Endothelial cell of umbilical vein (primary cell): ENCODE measurements at regions not wholly inside any gene's neighbourhood (a gene's known extent, or its start where the extent isn't known, plus 50 kb on each side); places are given as distances from the start of the nearest gene placed in this dataset.

Source experiments
- BruUV-seq: library from RNA; stranded (reverse); fragments of 400-500 nt; replicated peaks from 2 replicates; lab custom pipeline; 2021; lab: Mats Ljungman, UMichigan
- CTCF ChIA-PET: fragments of 300-600, 350-600 bp; sonication (Branson Sonifier 250); formaldehyde crosslinking; loops from one replicate; lab custom pipeline; 2021; ENCODE audit warnings: antibody characterized with exemption, inconsistent platforms; lab: Charles Lee
- POLR2A ChIA-PET: fragments of 300-600, 350-600 bp; sonication (Branson Sonifier 250); formaldehyde crosslinking; loops from one replicate; lab custom pipeline; 2021; ENCODE audit warnings: antibody characterized with exemption, inconsistent platforms; lab: Charles Lee
- DNase-seq: peaks from one replicate; pipeline ENCODE4 v3.0.0-alpha.2; 2011; ENCODE audit warnings: low read depth, low spot score
- FAIRE-seq: peaks from 2 replicates; lab custom pipeline; 2011; peaks lifted over from hg19 to GRCh38; lab: Jason Lieb, UNC
- H2AFZ ChIP-seq: 2 replicates; pipeline ENCODE4 v1.6.0; 2012; ENCODE audit warnings: low read depth, low read length, control low read depth, inconsistent platforms
- H3K27ac ChIP-seq: 2 replicates; pipeline ENCODE4 v1.5.1; 2011; ENCODE audit warnings: low read depth, mild to moderate bottlenecking, control low read depth, low read length, moderate library complexity; ENCODE audit not compliant: insufficient read depth
- H3K27me3 ChIP-seq, 2 experiments: 2 replicates each; pipeline versions ENCODE4 v1.6.0 to v1.6.1; 2011; ENCODE audit warnings: low read length in 2 of 2, mixed read lengths in 1 of 2; ENCODE audit not compliant: control insufficient read depth in 2 of 2, insufficient read depth in 2 of 2
- H3K36me3 ChIP-seq, 2 experiments: 2 replicates in 1 of 2; 3 replicates in 1 of 2; pipeline ENCODE4 v1.5.1; 2011; ENCODE audit warnings: low read length in 2 of 2, mild to moderate bottlenecking in 1 of 2, moderate library complexity in 1 of 2; ENCODE audit not compliant: control insufficient read depth in 2 of 2, insufficient read depth in 2 of 2; ENCODE audit errors: extremely low read depth in 1 of 2
- H3K4me1 ChIP-seq: 3 replicates; pipeline ENCODE4 v1.5.1; 2011; ENCODE audit warnings: mild to moderate bottlenecking, low read length; ENCODE audit not compliant: control insufficient read depth, insufficient read depth; ENCODE audit errors: extremely low read depth
- H3K4me2 ChIP-seq: 2 replicates; pipeline ENCODE4 v1.6.1; 2011; ENCODE audit warnings: low read length, control low read depth, mixed read lengths; ENCODE audit not compliant: insufficient read depth
- H3K4me3 ChIP-seq, 3 experiments: fragments of 200-600 bp in 1 of 3; sonication (generic), shearing (Covaris generic) in 1 of 3; replicated peaks in 1 of 3; 2 replicates each; pipeline ENCODE4 v1.5.1; 2011 to 2016; ENCODE audit warnings: control low read depth in 3 of 3, low read length in 3 of 3, mild to moderate bottlenecking in 2 of 3, inconsistent platforms in 1 of 3, low read depth in 1 of 3, moderate library complexity in 1 of 3; ENCODE audit not compliant: insufficient read depth in 1 of 3
- H3K79me2 ChIP-seq: 2 replicates; pipeline ENCODE4 v1.6.0; 2012; ENCODE audit warnings: low read length, inconsistent platforms; ENCODE audit not compliant: control insufficient read depth, insufficient read depth
- H3K9ac ChIP-seq: replicated peaks from 2 replicates; pipeline ENCODE3; 2011; ENCODE audit warnings: low read length, control low read depth; ENCODE audit not compliant: insufficient read depth; ENCODE audit errors: extremely low read depth
- H3K9me1 ChIP-seq: replicated peaks from 3 replicates; pipeline ENCODE4 v1.6.0; 2011; ENCODE audit warnings: mild to moderate bottlenecking, low read length; ENCODE audit not compliant: control insufficient read depth, insufficient read depth; ENCODE audit errors: extremely low read depth
- H3K9me3 ChIP-seq: replicated peaks from 2 replicates; pipeline ENCODE4 v1.5.1; 2012; ENCODE audit warnings: low read length, inconsistent platforms; ENCODE audit not compliant: control insufficient read depth, insufficient read depth
- H4K20me1 ChIP-seq: replicated peaks from 2 replicates; pipeline ENCODE3; 2011; ENCODE audit warnings: mild to moderate bottlenecking, low read length; ENCODE audit not compliant: control insufficient read depth, insufficient read depth; ENCODE audit errors: extremely low read depth
- EZH2 ChIP-seq: IDR thresholded peaks from 2 replicates; pipeline ENCODE4 v1.6.1; 2012; ENCODE audit warnings: borderline replicate concordance, low read depth, mild to moderate bottlenecking, moderate library complexity, low read length, inconsistent platforms; ENCODE audit not compliant: severe bottlenecking
- FOS ChIP-seq: IDR thresholded peaks from 2 replicates; pipeline ENCODE4 v1.6.1; 2011; ENCODE audit warnings: mild to moderate bottlenecking, low read length, moderate library complexity, borderline replicate concordance; ENCODE audit not compliant: insufficient read depth
- GATA2 ChIP-seq: IDR thresholded peaks from 2 replicates; pipeline ENCODE4 v1.7.0; 2011; ENCODE audit warnings: low read depth, mild to moderate bottlenecking, moderate library complexity, mixed read lengths, low read length; ENCODE audit not compliant: insufficient read length, insufficient read depth
- JUN ChIP-seq: IDR thresholded peaks from 2 replicates; pipeline ENCODE4 v1.6.1; 2011; ENCODE audit warnings: borderline replicate concordance, low read depth; ENCODE audit not compliant: insufficient read length, insufficient read depth
- MAX ChIP-seq: IDR thresholded peaks from 2 replicates; pipeline ENCODE4 v1.6.1; 2011; ENCODE audit not compliant: insufficient read depth, insufficient read length
- MYC ChIP-seq: IDR thresholded peaks from one replicate; pipeline ENCODE4 v1.6.1; 2011; ENCODE audit warnings: mild to moderate bottlenecking, low read depth, low read length
- POLR2A ChIP-seq: IDR thresholded peaks from 2 replicates; pipeline ENCODE4 v1.6.1; 2012; ENCODE audit warnings: low read depth, mild to moderate bottlenecking, control low read depth, low read length
- POLR2AphosphoS5 ChIP-seq: IDR thresholded peaks from 2 replicates; pipeline ENCODE4 v1.6.1; 2012; ENCODE audit warnings: low read depth, mild to moderate bottlenecking, control low read depth, low read length, moderate library complexity; ENCODE audit not compliant: insufficient read depth
- dilution Hi-C: fragments of 300-500 bp; cut with MboI; formaldehyde crosslinking; loops from one replicate; pipeline ENCODE4 v1.15.0; 2019; ENCODE audit warnings: low sequenced_read_pairs; ENCODE audit not compliant: extremely low pct_ligation_motif_present
- intact Hi-C: fragments of 100-400 bp; cut with micrococcal nuclease; formaldehyde crosslinking; loops from one replicate; pipeline ENCODE4 v1.10.0; 2022
- TF ChIP-seq, protein P1 (sequence below), 2 donors: IDR thresholded peaks; 1 replicate in 1 of 2; 2 replicates in 1 of 2; pipeline ENCODE4 v1.5.1; 2011; ENCODE audit warnings: low read length in 2 of 2, mild to moderate bottlenecking in 2 of 2, moderate library complexity in 2 of 2, control low read depth in 1 of 2, inconsistent platforms in 1 of 2, low read depth in 1 of 2; ENCODE audit not compliant: insufficient read depth in 1 of 2; ENCODE audit errors: extremely low read depth in 1 of 2

GRCh38 chr16:16904601-16905000 lies 525.7 kb downstream of the NPIPA7 start:
- dilution Hi-C loops: no loop called here
- TF ChIP-seq FOS (no peak), POLR2A (no peak), POLR2AphosphoS5 (no peak), GATA2 (no peak), MYC (no peak), JUN (no peak), MAX (no peak), EZH2 (no peak)
- TF ChIP-seq, protein P1, sequence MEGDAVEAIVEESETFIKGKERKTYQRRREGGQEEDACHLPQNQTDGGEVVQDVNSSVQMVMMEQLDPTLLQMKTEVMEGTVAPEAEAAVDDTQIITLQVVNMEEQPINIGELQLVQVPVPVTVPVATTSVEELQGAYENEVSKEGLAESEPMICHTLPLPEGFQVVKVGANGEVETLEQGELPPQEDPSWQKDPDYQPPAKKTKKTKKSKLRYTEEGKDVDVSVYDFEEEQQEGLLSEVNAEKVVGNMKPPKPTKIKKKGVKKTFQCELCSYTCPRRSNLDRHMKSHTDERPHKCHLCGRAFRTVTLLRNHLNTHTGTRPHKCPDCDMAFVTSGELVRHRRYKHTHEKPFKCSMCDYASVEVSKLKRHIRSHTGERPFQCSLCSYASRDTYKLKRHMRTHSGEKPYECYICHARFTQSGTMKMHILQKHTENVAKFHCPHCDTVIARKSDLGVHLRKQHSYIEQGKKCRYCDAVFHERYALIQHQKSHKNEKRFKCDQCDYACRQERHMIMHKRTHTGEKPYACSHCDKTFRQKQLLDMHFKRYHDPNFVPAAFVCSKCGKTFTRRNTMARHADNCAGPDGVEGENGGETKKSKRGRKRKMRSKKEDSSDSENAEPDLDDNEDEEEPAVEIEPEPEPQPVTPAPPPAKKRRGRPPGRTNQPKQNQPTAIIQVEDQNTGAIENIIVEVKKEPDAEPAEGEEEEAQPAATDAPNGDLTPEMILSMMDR (IDR thresholded peaks at IDR 0.05; ENCODE audit: extremely low read depth in 1 of 2, insufficient read depth in 1 of 2, low read depth in 1 of 2, low read length in 2 of 2): no peak

More at GRCh38 chr16:16904601-16905000, 525.7 kb downstream of the NPIPA7 start:
- no peak overlapping the region for H3K27ac ChIP-seq
- H3K9me3 ChIP-seq: peaks cover 2% of the 10 kb centered on the region
- no TSS peak for BruUV-seq
- ChIA-PET POLR2A (no interaction called here), CTCF (no interaction called here)
- no peaks in the 10 kb centered on the region for H3K36me3 ChIP-seq
- intact Hi-C loops: no loop called here
- H3K9ac ChIP-seq: no peak overlapping the region
- no peaks in the 10 kb centered on the region for H3K27me3 ChIP-seq
- H2AFZ ChIP-seq: no peak overlapping the region
- H3K79me2 ChIP-seq: no peaks in the 10 kb centered on the region
- H3K9me1 ChIP-seq: no peaks in the 10 kb centered on the region
- no peak for DNase-seq
- H3K4me2 ChIP-seq: no peak overlapping the region
- no peaks in the 10 kb centered on the region for H4K20me1 ChIP-seq
- FAIRE-seq: no peak
- H3K4me1 ChIP-seq: no peaks in the 10 kb centered on the region
- no peak overlapping the region for H3K4me3 ChIP-seq
